Anterior cingulate cortex (tissue), 58 donors: ENCODE measurements at regions not wholly inside any gene's neighbourhood (a gene's known extent, or its start where the extent isn't known, plus 50 kb on each side); places are given as distances from the start of the nearest gene placed in this dataset.

Experiments used
- DNase-seq, 58 donors: peaks; one replicate each; lab custom pipeline; 2025; lab: John Stamatoyannopoulos, UW

DNA sequence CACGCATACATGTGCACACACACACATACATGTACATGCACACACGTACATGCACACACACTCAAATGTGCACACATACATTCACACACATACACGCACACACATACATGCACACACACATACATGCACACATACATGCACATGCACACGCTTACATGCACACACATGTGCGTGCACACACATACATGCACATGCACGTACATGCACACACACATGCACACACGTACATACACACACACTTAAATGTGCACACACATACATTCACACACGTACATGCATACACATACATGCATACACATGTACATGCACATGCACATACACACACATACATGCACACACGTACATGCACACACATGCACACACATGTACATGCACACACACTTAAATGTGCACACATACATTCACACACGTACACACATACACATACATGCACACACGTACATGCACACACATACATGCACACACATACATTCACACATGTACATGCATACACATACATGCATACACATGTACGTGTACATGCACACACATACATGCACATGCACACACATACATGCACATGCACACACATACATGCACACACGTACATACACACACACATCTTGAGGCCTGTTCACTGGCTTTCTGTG lies 283.7 kb upstream of the ID2 start:
- no peak for DNase-seq

DNA sequence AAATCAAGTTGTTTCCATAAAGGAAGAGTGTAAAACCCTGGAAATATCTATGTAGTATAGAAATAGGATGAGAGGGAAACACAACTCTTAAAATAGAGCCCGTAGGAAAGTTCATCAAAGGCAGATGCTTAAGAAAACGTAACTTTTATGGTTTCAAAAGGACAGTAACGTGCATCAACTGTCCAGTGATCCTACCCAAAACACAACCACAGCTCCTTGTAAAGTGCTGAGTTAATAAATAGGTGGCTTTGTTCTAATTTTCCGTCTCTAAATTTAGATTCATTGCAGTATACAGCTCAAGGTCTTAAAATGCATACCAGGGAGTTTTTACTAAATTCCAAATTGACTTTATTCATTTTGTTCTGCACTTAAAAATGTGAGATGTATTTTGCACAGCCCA lies 282.1 kb upstream of the ID2 start:
- no peak for DNase-seq

DNA sequence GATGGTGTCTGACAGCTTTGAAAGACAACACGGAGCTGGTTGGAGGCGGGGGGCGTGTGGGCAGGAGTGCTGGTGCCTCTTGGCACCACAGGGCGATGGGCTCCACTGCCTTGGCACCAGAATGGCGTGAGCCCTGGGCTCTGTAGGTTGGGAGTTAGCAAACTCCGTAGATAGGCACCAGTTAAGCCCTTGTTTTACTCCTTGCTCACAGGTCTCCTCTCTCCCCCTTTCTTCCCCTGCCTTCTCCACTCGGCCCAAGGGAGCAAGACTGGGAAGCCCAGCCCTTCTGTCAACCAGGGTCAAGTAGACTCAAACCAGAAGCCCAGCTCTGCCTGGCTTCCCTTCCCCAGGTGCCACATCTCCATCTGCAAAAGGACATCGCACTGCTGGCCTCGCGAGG lies 281.7 kb upstream of the ID2 start:
- DNase-seq: no peak

DNA sequence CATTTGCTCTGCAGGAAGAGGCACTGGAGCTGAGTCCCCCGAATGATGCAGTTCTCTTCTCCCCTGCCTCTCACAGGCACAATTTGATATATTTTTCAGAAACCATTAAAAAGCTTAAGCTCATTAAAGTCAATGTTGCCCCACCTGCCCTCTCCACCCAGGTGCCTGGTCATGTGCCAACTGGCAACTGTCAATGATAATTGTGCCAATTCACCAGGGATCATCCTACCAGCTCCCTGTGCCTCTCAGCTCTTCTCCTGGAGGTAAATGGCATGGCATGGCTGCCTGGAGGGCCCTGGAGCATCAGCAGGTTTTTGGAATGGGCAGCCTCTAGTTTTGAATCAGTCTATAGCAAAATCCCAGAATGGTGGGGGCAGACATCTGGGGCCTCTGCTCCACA lies 279.6 kb upstream of the ID2 start:
- no peak for DNase-seq

DNA sequence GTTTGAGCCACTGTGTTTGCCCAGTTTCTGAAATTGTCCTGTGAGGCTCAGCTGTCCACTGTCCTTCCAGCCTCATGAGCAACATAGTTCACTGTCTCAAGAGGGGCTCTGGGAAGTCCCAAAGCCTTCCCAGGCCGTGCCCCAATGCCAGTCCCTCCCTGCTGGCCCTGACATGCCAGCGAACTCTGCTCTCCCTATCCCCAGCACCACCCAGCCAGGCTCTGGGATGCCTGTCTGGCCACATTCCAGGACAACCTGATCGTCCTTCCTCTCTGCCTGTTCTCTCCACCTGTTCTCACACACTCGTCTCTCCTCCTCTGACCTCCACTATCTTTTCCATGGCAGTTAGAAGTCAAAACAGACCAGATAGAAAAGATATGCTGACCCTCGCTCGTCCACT lies 278.0 kb upstream of the ID2 start:
- DNase-seq: no peak

DNA sequence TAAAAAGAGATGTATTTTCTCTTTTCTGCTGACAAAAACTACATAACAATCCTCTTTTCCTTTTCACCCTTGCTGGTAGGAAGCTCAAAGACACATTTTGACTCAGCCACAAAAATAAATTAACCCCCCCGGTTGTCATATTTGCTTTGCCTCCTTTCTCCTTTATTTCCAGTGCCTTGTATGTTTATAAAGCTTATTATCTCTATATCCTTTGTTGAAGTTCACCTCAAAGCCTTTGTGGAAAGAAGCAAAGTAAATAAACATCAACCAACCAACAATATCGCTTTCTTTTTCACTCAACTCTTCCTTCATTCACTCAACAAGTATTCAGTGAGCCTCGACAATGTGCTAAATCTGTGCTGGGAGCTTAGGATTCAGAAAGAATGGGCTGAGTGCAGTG lies 276.5 kb upstream of the ID2 start:
- DNase-seq: no peak

DNA sequence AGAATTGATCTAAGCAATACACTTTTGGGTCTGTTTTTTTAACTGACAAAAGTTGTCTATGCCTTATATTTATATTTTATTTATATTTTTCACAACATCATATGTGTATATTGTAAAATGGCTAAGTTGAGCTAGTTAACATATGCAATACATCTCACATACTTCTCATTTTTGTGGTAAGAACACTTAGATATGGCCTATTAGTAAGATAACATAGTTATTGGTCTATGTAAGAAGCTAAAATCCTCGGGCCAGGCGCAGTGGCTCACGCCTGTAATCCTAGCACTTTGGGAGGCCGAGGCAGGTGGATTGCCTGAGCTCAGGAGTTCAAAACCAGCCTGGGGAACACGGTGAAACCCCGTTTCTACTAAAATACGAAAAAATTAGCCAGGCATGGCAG lies 275.6 kb upstream of the ID2 start:
- DNase-seq: no peak

DNA sequence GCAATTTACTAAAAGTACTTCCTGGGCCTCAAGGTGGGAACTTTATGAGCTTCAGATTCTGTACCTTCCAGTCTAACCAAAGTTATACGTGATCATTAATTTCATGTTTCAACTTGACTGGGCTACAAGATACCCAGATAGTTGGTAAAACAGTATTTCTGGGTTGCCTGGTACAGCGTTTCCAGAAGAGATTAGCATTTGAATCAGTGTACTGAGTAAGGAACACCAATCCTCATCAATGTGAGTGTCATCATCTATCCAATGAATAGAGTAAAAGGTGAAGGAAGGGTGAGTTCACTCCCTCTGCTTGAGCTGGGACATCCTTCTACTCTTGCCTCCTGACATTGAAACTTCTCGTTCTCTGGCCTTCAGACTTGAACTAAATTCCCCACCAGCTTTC lies 274.5 kb upstream of the ID2 start:
- no peak for DNase-seq

DNA sequence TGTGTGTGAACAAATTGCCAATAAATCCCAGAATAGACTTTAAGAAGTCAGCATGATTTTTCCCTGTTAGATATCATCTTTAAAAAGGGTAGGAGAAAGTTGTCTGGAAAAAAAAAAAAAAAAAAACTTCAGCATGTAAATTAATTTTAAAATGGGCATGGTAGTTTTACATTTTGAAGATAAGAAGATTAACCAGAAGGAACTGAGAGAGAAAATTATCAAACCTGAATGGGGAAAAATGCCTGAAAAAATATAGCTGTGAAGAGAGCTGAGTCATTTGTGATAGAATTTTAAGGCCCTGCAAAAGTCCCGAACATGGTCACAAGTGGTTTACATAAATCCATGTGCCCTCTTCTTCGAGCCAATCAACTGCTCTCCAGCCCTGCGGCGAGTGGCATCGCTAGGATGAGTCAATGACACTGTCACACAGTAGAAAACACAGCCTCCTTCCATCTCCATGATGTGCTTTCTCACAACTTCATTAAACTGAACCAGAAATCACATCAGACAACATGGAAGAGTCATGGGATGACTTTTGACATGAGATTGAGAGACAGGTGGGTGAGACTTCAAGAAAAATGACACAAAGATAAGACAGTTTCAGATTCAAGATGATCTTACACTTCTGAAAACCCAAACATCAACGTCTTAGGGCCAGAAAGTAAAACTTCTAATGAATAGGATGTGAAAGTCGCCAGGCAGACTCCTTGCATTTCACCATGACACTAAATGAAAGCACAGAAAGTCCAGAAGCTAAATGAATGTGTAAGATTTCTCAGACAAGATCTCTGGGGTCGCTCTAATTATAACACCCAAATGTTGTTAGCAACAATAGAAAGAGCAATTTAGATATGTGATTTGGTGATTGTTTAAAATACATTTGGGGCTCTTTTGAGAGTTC lies 273.0 kb upstream of the ID2 start:
- DNase-seq: no peak

DNA sequence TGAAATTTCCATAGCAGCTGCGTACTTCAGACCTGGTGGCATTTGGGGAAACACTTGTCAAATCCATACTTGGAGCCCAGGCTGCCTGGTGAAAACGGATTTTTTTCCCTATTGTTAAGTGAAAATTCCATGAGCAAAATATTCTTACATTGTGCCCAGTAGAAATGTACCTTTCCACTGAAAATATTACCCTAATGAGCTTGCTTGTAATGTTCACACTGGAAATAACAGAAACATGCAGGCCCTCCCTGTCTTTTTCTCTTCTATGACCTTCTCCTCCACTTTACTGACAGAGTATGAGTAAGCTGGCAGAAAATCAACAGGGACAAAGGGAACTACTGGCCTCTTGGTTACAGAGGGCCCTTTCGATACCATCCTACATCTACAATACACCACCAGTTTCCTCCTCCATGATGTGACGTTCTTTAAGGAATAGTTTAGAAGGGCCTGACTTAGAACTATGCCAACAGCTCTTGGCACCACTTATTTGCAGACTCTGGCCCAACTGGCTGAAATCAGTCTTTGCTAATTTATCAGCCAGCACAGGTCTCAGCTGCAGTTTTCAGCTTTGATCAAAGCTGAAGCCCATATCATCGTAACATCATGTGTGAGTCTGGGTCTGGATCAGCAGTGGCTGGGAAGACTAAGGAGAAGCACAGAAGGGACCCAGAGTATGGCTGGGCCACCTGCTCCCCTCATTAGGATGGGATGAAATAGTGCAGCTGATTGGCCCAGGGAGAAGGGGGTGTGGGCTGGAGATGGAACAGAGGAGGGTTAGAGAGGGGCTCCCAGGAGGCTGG lies 272.2 kb upstream of the ID2 start:
- peak in 1 of 58 donors; percentile 6 for DNase-seq

DNA sequence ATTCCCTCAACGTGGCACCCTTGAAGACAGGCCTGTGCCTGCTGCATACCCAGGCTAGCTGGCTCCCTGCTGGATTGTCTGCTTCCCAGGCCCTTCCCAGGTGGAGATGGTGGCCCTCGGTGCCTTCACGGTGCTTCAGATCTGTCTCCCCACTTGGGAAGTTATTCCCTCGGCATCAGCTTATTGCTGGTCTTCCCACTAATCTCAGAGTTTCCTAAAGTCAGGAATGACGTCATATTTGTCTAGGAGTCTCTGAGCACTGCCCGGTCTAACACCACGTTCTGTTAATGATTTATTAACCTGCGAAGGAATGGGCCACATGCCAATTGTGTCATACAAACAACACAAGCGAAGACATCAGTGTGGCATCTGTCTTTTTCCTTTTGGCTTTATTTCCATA lies 269.8 kb upstream of the ID2 start:
- peak in 1 of 58 donors; percentile 9 for DNase-seq

DNA sequence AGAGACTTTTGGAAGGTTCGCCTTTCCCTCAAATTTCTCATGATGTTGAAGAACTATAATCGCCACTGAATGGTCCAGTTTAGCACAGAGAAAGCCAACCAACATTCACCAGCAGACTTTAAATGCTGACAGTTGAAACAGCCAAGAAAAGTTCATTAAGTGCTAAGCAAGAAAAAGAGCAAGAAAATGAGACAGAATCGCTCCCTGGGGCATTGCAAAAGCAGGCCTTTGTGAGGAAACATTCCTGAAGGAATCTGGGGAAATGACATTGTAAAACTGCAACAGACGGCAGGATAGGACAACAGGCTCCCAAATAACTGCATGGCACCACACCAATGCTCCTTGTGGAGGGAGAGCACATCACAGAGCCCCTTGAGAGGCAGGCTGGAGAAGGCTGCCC lies 269.3 kb upstream of the ID2 start:
- peak in 30 of 58 donors; percentile 4 to 77 (median 26) for DNase-seq

DNA sequence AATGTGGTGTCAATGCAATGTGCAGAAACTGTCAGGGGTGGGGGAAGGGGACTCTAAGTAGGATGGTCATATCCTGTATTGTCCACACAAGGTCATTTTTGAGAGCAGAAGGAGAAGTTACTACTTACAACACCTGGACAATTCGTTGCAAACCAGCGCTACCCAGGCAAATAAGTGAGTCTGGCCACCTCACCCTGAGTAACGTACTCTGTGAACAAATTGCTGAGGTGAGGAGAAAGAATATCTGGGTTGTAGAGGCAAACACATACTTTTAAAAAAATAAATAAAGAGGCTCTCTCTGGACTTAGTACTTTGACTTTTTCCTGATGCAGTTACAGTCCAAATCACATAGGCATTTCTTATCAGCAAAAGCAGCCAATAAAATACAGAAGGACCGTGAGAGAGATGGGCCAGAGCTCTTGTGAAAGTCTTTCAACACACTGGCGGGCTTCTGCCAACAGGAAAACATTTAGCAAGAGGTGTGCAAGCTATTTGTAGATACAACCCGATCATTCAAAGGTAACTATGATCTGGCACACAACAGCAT lies 268.2 kb upstream of the ID2 start:
- DNase-seq: no peak

DNA sequence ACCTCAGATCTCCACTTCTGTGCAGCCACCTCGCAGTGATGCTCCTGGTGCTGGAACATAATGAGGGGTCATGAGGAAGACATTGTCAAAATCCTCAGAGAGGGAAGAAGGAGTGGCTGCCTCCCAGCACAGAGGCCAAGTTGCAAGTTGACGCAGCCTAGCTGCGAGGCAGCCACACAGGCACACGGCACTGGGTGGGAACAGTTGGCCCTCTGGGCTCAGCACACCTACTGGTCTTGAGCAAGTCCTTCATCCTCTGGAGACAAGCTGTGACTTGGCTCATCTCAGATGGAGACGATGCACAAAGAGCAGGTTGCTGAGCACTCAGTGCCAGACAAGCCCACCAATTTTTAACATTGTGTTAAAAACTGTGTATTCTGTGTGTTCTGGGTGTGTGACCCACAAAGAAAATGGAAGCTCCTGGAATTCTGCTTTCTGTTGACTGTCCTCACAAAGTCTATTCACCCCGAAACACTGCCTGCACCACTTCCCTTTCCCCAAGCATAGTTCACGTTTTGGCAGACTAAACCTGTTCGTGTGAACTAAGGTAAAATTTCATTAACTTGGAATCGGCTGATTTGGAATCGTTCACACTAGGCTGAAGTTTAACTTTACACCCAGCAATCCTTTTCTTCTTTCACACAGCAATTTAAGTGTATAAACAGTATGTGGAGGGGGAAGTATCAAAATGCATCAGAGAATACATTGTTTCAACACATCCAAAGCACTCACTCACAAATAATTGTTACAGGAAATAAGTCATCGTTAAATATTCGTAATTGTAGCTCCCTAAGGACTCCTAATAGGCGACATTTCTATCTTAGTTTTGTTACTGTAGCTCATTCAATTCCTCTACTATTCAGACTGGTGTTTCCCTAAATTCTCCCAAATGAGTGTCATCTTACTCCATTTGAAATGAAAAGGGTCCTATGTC lies 266.6 kb upstream of the ID2 start:
- DNase-seq: no peak

DNA sequence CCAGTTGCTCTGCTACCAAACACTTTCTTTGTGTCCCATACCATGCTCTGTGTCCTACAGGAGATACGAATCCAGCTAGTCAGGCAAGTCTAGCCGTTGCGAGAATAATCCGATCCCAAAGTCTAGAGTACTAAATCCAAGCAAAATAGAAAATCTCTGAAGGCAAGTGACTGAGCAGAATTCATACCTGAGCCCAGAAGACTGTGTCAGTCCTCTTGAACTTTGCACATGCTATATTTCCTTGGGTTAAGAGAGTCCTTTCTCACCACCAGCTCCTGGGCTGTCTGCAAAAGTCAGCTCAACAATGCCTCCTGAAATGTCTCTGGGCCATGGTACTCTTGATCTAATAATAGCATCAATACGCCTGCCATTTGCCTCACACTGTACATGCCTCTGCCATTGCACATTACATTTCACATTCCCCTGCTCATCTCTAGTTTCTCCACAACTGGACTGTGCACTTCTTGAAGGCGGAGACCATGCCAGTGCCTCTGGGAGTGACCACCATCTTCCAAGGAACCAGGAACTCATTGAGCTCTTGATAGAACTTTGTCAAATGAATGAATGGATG lies 265.8 kb upstream of the ID2 start:
- no peak for DNase-seq

DNA sequence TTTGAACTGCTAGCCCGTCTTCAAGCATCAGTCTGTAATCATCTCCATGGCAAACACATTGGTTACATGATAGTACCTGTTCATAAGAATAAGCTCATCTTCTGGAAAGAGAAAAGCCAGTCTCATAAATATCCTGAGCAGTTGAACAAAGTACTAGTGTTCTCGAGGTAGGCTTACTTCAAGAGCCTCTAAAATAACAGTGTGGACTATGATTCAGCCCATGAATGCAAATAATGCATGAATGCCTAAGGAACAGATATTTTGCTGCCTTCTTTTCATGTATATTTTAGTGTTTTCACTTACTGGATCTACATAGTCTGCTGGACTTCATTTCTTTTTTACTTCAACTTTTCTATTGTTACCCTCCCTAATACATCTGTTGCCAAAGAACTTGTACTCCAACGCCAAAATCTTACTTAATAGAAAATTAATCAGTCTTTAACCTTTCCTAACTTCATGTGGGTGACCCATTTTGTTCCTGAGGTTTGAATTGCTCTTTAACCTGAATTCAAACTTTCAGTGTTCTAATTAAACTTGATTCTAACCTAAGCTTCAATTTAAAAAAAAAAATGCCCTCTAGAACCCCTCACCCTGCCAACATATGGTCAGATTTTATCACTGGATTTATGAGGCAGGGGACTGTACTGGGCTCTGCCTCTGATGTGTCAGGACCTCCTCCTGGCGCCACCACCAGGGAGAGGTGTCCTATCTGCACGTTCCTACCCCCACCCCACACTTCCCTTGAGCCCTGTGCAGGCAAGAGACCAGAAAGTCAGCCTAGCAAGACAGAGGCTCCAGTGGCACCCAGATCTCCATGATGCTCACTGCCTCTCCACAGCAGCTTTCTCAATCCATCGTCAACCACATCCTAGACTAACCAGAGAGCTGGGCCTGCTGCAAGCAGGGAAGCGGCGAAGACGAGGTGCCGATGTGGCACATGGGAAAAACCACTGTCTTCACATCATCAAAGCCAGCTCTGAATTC lies 264.7 kb upstream of the ID2 start:
- DNase-seq: no peak

DNA sequence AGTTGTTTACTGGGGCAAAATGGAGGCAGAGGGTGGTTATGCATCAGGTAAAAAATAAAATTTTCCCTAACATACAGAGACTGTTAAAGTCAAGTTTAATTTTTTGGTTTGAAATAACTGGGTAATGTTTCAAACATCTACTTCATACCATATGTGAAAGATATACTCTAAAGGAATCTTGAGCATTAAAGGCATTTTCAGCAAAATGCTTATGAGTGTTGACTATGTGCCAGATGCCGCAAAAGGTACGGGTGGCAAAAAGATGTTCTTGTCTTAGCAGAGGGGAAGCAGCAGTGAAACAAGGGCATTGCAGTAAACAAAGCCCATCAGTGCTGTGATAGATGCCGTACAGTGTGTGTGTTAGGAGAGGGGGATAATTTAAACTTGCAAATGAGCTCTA lies 263.1 kb upstream of the ID2 start:
- no peak for DNase-seq
